HPDE6-E6E7 (cell line): ENCODE measurements at regions not wholly inside any gene's neighbourhood (a gene's known extent, or its start where the extent isn't known, plus 50 kb on each side); places are given as distances from the start of the nearest gene placed in this dataset.
"Not testable (repeated sequence)": the region's sequence is repeated elsewhere in the genome, so short reads cannot be mapped to it uniquely, and the experiment has no call there.

Experiments used
- DNase-seq: peaks from one replicate; pipeline ENCODE4 v3.0.0; 2011; ENCODE audit warnings: missing footprints; ENCODE audit errors: extremely low spot score

- DNase-seq = peak; percentile 1
Observed at GRCh38 chr13:86572115-86572514, 772.9 kb upstream of the SLITRK6 start.

GRCh38 chr13:86579662-86580061 is 780.4 kb upstream of the SLITRK6 start:
- DNase-seq = no peak

GRCh38 chr13:86581706-86582105 is 782.5 kb upstream of the SLITRK6 start:
- DNase-seq = no peak

GRCh38 chr13:86584301-86584700 is 785.1 kb upstream of the SLITRK6 start:
- DNase-seq = no peak

GRCh38 chr13:86585835-86586234 is 786.6 kb upstream of the SLITRK6 start:
- DNase-seq = no peak

- DNase-seq = peak; percentile 1
Observed at GRCh38 chr13:86591862-86592261, 792.6 kb upstream of the SLITRK6 start.

GRCh38 chr13:86601351-86601750 is 802.1 kb upstream of the SLITRK6 start:
- no peak for DNase-seq

GRCh38 chr13:86606264-86606663 is 807.0 kb upstream of the SLITRK6 start:
- DNase-seq = no peak

GRCh38 chr13:86608701-86609100 is 809.5 kb upstream of the SLITRK6 start:
- DNase-seq = no peak

- DNase-seq = no peak
Observed at GRCh38 chr13:86633346-86633745, 834.1 kb upstream of the SLITRK6 start.

GRCh38 chr13:86651171-86651570 is 852.0 kb upstream of the SLITRK6 start:
- DNase-seq = not testable (repeated sequence)

- DNase-seq = no peak
Observed at GRCh38 chr13:86653009-86653408, 853.8 kb upstream of the SLITRK6 start.

GRCh38 chr13:86655561-86655960 is 856.3 kb upstream of the SLITRK6 start:
- no peak for DNase-seq

GRCh38 chr13:86660090-86660489 is 860.9 kb upstream of the SLITRK6 start:
- DNase-seq = no peak

- DNase-seq = no peak
Observed at GRCh38 chr13:86665842-86666241, 866.6 kb upstream of the SLITRK6 start.

- no peak for DNase-seq
Observed at GRCh38 chr13:86673931-86674431, 874.8 kb upstream of the SLITRK6 start.

- DNase-seq = no peak
Observed at GRCh38 chr13:86681223-86681622, 882.0 kb upstream of the SLITRK6 start.

- DNase-seq = no peak
Observed at GRCh38 chr13:86684402-86684801, 885.2 kb upstream of the SLITRK6 start.

GRCh38 chr13:86689911-86690310 is 890.7 kb upstream of the SLITRK6 start:
- DNase-seq = no peak

GRCh38 chr13:86692291-86692690 is 893.1 kb upstream of the SLITRK6 start:
- no peak for DNase-seq

GRCh38 chr13:86710013-86710412 is 910.8 kb upstream of the SLITRK6 start:
- DNase-seq = no peak

- DNase-seq = no peak
Observed at GRCh38 chr13:86710896-86711295, 911.7 kb upstream of the SLITRK6 start.

- DNase-seq = no peak
Observed at GRCh38 chr13:86714495-86714894, 915.3 kb upstream of the SLITRK6 start.

GRCh38 chr13:86725105-86725504 is 925.9 kb upstream of the SLITRK6 start:
- DNase-seq = no peak

GRCh38 chr13:86729206-86729605 is 930.0 kb upstream of the SLITRK6 start:
- no peak for DNase-seq
